WTC11 (cell line): ENCODE measurements at regions not wholly inside any gene's neighbourhood (a gene's known extent, or its start where the extent isn't known, plus 50 kb on each side); places are given as distances from the start of the nearest gene placed in this dataset.

Experiments
- ATAC-seq: fragments of 200-7000 bp; cut with Tn5 transposase; 2 replicates; pipeline ENCODE4 v1.10.0; 2021; ENCODE audit warnings: mild to moderate bottlenecking, moderate library complexity
- CTCF ChIA-PET: fragments of 300-600 bp; sonication (Branson Sonifier 250); formaldehyde crosslinking; loops from one replicate; lab custom pipeline; 2021; ENCODE audit warnings: antibody characterized with exemption; lab: Charles Lee
- POLR2A ChIA-PET: fragments of 350-600 bp; sonication (Branson Sonifier 250); formaldehyde crosslinking; loops from one replicate; lab custom pipeline; 2021; ENCODE audit warnings: antibody characterized with exemption; lab: Charles Lee
- DNase-seq: peaks from one replicate; pipeline ENCODE4 v3.0.0; 2021; ENCODE audit warnings: low spot score
- H3K27ac Mint-ChIP-seq: 2 replicates; pipeline ENCODE4 v1.8.0; 2021; ENCODE audit warnings: mixed read lengths
- H3K27me3 Mint-ChIP-seq: 2 replicates; pipeline ENCODE4 v1.8.0; 2021; ENCODE audit warnings: low read depth, mild to moderate bottlenecking, moderate library complexity, mixed read lengths
- H3K36me3 Mint-ChIP-seq: 2 replicates; pipeline ENCODE4 v1.8.0; 2021; ENCODE audit warnings: mixed read lengths
- H3K4me1 Mint-ChIP-seq: 2 replicates; pipeline ENCODE4 v1.8.0; 2022; ENCODE audit warnings: mixed read lengths
- H3K4me3 Mint-ChIP-seq: 2 replicates; pipeline ENCODE4 v1.8.0; 2021; ENCODE audit warnings: mild to moderate bottlenecking, moderate library complexity, mixed read lengths
- H3K9me3 Mint-ChIP-seq: 2 replicates; pipeline ENCODE4 v1.8.0; 2021; ENCODE audit warnings: mixed read lengths
- CTCF ChIP-seq: fragments of 200-600 bp; IDR thresholded peaks from 2 replicates; pipeline ENCODE4 v1.8.0; 2022; ENCODE audit warnings: antibody characterized with exemption
- ESRRA ChIP-seq: sonication (generic); formaldehyde crosslinking; IDR thresholded peaks from 2 replicates; pipeline ENCODE4 v1.8.1; 2022; ENCODE audit warnings: mild to moderate bottlenecking, missing genetic modification reagents, borderline replicate concordance
- FOXK1 ChIP-seq: sonication (generic); formaldehyde crosslinking; IDR thresholded peaks from 2 replicates; pipeline ENCODE4 v1.8.0; 2022; ENCODE audit warnings: mild to moderate bottlenecking, moderate library complexity, missing genetic modification reagents
- FOXP1 ChIP-seq: sonication (generic); formaldehyde crosslinking; IDR thresholded peaks from 2 replicates; pipeline ENCODE4 v1.8.0; 2022; ENCODE audit warnings: missing genetic modification reagents, mild to moderate bottlenecking, moderate library complexity, borderline replicate concordance
- GTF2I ChIP-seq: fragments of 250-450 bp; sonication (Bioruptor Pico); conservative IDR thresholded peaks from 2 replicates; pipeline ENCODE4 v1.4.0; 2021; ENCODE audit warnings: mild to moderate bottlenecking
- NR1H2 ChIP-seq: sonication (generic); formaldehyde crosslinking; IDR thresholded peaks from 2 replicates; pipeline ENCODE4 v1.9.0; 2021; ENCODE audit warnings: mild to moderate bottlenecking, moderate library complexity, missing genetic modification reagents
- PRDM15 ChIP-seq: sonication (generic); formaldehyde crosslinking; IDR thresholded peaks from 2 replicates; pipeline ENCODE4 v1.8.0; 2022; ENCODE audit warnings: missing genetic modification reagents
- PRRX2 ChIP-seq: fragments of 250-450 bp; sonication (Bioruptor Pico); IDR thresholded peaks from 2 replicates; pipeline ENCODE4 v1.8.0; 2021; ENCODE audit warnings: mild to moderate bottlenecking
- TEAD4 ChIP-seq: sonication (generic); formaldehyde crosslinking; IDR thresholded peaks from 2 replicates; pipeline ENCODE4 v1.8.0; 2022; ENCODE audit warnings: mild to moderate bottlenecking, missing genetic modification reagents
- ZBTB21 ChIP-seq: sonication (generic); formaldehyde crosslinking; IDR thresholded peaks from 2 replicates; pipeline ENCODE4 v1.8.1; 2023; ENCODE audit warnings: mild to moderate bottlenecking, missing genetic modification reagents, borderline replicate concordance
- ZNF138 ChIP-seq: sonication (generic); formaldehyde crosslinking; conservative IDR thresholded peaks from 2 replicates; pipeline ENCODE4 v1.8.1; 2022; ENCODE audit warnings: mild to moderate bottlenecking, moderate library complexity, missing genetic modification reagents
- ZNF416 ChIP-seq: fragments of 250-450 bp; sonication (Bioruptor Pico); IDR thresholded peaks from 2 replicates; pipeline ENCODE4 v1.9.0; 2021; ENCODE audit warnings: mild to moderate bottlenecking, inconsistent platforms
- ZNF425 ChIP-seq: fragments of 250-450 bp; sonication (Bioruptor Pico); conservative IDR thresholded peaks from 2 replicates; pipeline ENCODE4 v1.9.0; 2021; ENCODE audit warnings: mild to moderate bottlenecking
- ZNF512 ChIP-seq: sonication (generic); formaldehyde crosslinking; IDR thresholded peaks from 2 replicates; pipeline ENCODE4 v1.8.1; 2022; ENCODE audit warnings: missing genetic modification reagents, borderline replicate concordance
- TF ChIP-seq, protein P1 (sequence below): sonication (generic); formaldehyde crosslinking; IDR thresholded peaks from 2 replicates; pipeline ENCODE4 v1.8.0; 2022; ENCODE audit warnings: mild to moderate bottlenecking, missing genetic modification reagents

DNA sequence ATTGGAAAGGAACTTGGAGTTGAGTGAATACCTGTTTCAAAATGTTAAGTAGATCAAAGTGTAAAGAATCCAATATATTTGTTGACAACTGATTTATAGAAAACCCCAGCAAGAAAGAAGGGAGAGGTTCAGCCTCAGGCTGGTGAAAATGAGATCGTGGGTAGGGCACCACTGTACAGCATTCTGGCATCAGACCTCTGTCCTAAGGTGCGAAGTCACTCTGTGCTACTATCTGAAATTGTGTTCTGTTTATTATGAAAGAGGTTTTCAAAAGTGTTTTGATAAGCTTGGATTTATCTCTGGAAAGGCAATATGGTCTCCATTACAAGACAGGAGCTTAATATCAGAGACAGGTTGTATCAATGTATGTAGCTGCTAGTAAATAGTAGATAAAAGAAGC is 80.5 kb upstream of the MAP4K3 start (continued):
- no peak for TF ChIP-seq ZNF425 (CRISPR knock-in tag)
- no peak for TF ChIP-seq ZNF138
- no peak for TF ChIP-seq TEAD4
- no peak for TF ChIP-seq CTCF
- no peak for TF ChIP-seq ZNF416 (CRISPR knock-in tag)
- TF ChIP-seq FOXK1 (CRISPR knock-in tag): no peak
- TF ChIP-seq PRDM15 (CRISPR knock-in tag): no peak
- no peak for TF ChIP-seq GTF2I
- no peak for TF ChIP-seq FOXP1
- TF ChIP-seq ESRRA (CRISPR knock-in tag): no peak
- no peak for TF ChIP-seq ZNF512 (CRISPR knock-in tag)

GRCh38 chr2:39519886-39520285 is 82.8 kb upstream of the MAP4K3 start:
- no peak for ATAC-seq
- TF ChIP-seq, protein P1, sequence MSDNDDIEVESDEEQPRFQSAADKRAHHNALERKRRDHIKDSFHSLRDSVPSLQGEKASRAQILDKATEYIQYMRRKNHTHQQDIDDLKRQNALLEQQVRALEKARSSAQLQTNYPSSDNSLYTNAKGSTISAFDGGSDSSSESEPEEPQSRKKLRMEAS (CRISPR knock-in tag): no peak
- no peak for TF ChIP-seq PRRX2 (CRISPR knock-in tag)
- TF ChIP-seq CTCF: no peak
- TF ChIP-seq FOXP1: no peak
- no peak for TF ChIP-seq ZBTB21 (CRISPR knock-in tag)
- TF ChIP-seq NR1H2 (CRISPR knock-in tag): no peak
- TF ChIP-seq, all 79 proteins: peak for 0
- Mint-ChIP-seq H3K4me1 (peaks cover 46% of the 10 kb centered on the region), H3K27me3 (no peaks in the 10 kb centered on the region), H3K36me3 (peaks cover 53% of the 10 kb centered on the region), H3K4me3 (no peak overlapping the region), H3K27ac (no peak overlapping the region), H3K9me3 (peaks cover 37% of the 10 kb centered on the region)
- no peak for DNase-seq
- POLR2A ChIA-PET: no interaction called here
- CTCF ChIA-PET: no interaction called here
